ENCODE measurements at regions not wholly inside any gene's neighbourhood (a gene's known extent, or its start where the extent isn't known, plus 50 kb on each side); places are given as distances from the start of the nearest gene placed in this dataset.

- DNase-seq: no peak
Measured at GRCh38 chr6:105753207-105753606, 332.9 kb upstream of the PRDM1 start.

GRCh38 chr6:105750089-105750488 is 336.0 kb upstream of the PRDM1 start:
- DNase-seq: no peak

- DNase-seq: no peak
Measured at GRCh38 chr6:105748737-105749161, 337.4 kb upstream of the PRDM1 start.

GRCh38 chr6:105747823-105748405 is 338.2 kb upstream of the PRDM1 start:
- no peak for DNase-seq

GRCh38 chr6:105746509-105746908 is 339.6 kb upstream of the PRDM1 start:
- DNase-seq: no peak

GRCh38 chr6:105746130-105746505 is 340.0 kb upstream of the PRDM1 start:
- no peak for DNase-seq

DNA sequence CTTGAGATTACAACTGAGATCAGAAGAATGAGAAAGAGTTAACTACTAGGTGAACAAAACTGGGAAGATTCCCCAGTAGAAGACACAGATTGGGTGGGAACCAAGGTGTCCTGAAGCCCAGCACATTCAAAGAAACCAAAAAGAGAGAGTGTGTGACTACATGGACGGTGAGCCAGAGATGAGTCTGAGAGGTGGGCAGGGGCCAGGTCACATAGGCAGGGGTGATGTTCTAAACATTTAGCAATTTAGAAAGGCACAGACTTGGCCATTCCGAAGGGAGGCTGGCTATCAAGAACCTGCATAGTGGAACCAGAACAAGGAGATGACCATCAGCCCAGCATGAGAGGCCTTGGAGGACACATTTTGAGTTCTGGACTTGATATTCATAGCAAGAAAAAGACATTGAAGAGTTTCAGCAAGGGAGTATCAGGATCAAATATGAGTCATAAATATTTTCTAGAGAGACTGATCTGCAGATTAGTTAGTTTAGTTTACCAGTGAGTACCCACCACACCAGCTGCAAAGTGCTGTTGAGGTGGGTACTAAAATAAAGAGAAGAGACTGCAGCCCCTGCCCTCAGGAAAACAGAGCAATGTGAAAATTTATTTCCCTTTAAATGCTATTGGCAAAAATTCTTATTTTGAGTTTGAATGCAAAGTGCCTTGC is 340.5 kb upstream of the PRDM1 start:
- DNase-seq: no peak

DNA sequence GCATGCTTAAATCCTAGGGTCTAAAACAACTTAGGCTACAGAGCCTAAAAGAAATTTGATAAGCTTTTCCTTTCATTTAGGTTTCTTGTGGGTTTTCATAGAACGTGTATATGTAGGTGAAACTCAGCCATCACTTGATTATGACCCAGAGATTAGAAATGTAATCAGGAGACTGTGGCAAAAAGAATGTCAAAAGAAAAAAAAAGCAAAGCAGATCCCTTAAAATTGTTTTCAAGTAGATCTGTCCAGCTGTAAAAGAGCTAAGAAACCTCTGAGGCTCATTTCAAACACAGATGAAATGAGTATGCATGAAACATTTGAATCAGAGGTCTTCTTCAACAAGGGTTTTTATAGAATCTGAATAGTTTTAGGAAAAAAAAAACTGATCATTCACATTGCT is 341.3 kb upstream of the PRDM1 start:
- no peak for DNase-seq

DNA sequence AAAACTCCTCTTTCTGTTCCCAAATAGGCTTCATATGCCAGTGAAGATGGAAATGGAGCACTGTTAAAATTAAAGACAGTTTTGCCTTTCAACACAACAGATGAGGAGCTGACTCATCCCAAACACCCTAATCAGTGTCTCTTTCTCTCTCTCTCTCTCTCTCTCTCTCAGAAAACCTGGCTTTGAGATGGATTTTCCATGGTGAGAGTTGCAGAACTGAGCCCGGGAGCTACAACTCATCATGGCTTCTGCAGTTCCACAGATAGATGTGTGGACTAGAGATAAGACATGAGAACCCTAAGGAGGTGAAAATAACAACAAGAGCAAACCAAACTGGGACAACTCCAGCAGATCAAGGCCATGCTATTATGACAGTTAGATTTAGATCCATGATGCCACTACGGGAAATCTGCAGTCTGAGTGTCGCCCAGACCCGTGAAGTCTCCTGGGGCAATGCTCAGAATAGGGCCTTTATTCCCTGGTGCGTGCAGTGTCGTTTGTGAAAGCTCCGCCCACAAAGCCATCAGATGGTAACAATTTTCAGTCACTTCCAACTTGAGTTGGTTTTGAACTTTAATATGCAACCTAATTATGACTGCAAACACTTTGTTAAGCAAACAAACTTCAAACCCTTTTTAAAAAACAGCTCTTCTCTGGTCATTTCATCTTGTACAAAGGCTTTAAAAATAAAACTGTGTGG is 338.2 kb upstream of the PREP start:
- DNase-seq: no peak

DNA sequence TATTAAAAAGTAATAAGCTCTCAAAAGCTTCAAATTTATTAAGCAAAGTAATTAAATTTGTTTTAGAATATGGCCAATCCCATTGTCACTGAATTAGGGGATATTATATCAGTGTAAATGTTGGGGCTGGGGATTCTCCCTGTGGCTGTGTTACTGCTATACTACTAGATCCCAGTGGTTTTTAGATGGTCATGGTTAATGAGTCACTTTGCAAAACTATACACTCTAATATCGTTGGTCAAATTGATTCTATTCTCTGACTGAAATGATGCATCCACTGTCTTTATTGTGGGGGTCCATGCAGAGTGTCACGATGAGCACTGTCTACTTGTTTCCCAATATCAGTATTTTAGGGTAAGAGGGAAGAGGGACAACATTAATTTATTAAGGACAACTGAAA is 336.9 kb upstream of the PREP start:
- no peak for DNase-seq

GRCh38 chr6:105733556-105734162 is 330.8 kb upstream of the PREP start:
- no peak for DNase-seq

GRCh38 chr6:105728995-105729394 is 326.1 kb upstream of the PREP start:
- no peak for DNase-seq

- DNase-seq: no peak
Measured at GRCh38 chr6:105726902-105727655, 324.2 kb upstream of the PREP start.

- DNase-seq: no peak
Measured at GRCh38 chr6:105714846-105715245, 312.0 kb upstream of the PREP start.

DNA sequence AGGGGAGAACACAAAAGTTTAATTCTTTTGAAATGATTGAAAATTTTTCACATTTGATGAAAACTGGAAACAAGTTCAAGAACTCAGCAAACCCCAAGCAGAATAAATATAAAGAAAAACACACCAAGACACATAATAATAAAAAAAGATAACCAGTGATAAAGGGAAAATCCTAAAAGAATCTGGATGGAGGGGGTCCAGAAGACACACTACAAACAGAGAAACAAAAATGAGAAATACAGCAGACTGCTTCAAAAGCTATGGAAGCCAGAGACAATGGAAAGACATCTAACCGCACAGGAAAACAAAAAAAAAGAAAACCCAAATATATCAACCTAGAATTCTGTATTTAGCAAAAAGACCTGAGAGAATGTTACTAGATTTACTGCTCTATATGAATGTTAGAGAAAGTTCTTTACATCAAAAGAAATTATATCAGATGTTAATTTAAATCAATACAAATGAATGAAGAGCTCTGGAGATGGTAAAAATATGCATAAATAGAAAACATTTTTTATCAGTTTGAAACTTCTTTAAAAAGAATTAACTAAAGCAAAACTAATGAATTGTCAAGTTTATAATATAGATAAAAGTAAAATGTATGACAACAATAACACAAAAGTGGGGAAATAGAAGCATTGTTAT is 310.7 kb upstream of the PREP start:
- no peak for DNase-seq

DNA sequence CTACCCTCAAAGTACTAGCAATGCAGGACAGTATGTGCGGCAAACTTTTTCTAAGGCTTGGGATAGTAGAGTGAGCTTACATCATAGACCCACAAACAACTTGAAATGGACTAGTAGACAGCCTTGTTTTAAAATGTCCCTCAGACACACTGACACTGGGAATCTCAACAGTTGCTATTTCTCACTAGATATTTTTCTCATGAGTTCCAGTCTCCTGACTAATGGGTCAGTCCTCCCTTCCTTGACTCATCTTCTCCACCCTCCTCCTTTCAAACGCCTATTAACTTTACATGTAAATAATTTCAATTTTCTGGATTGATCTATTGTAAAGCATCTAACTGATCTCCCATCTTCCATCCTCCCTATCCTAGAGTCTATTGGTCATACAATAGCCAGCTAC is 308.3 kb upstream of the PREP start:
- no peak for DNase-seq

- no peak for DNase-seq
Measured at GRCh38 chr6:105705608-105706007, 302.7 kb upstream of the PREP start.

DNA sequence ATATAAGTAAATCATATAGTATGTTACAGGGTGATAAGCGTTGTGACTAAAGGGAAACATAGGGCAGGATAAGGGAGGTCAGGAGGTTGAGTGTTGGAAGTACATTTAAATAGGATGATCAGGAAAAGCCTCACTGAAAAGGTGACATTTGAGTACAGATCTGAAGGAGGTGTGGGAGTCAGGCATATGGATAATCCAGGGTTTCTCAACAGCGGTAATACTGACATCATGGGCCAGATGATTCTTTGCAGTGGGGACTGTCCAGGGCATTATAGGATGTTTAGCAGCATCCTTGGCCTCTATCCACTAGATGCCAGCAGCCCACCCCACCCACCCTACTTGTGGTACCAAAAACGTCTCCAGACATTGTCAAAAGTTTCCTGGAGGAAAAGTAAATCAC is 292.6 kb upstream of the PREP start:
- DNase-seq: no peak

DNA sequence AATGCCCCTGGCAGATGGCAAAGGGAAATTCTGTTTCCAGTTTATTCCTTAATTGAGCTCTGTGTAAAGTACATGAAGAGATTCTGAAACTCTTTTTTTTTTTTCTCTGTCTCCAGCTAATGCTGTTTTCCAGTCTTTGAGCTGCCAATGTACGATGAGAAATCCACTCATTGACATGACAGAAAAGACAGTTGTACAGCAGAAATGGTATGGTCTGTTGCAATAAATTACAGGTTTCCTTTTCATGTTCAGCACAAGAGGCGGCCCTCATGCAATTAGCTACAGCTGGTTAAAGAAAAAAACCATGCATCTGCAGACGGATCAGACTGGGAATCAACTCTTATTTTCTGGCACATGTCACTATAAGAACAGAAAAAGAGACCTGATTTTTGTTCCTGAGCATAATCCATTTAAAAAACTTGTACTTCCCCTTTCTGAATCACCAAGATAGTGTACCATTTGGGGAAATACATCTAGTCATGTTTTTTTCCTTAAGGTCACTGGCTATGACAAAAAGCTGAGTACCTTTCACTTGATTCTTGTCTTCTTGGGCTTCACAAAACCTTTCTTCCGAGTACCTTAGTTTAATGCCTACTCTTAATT is 289.8 kb upstream of the PREP start:
- DNase-seq: no peak

DNA sequence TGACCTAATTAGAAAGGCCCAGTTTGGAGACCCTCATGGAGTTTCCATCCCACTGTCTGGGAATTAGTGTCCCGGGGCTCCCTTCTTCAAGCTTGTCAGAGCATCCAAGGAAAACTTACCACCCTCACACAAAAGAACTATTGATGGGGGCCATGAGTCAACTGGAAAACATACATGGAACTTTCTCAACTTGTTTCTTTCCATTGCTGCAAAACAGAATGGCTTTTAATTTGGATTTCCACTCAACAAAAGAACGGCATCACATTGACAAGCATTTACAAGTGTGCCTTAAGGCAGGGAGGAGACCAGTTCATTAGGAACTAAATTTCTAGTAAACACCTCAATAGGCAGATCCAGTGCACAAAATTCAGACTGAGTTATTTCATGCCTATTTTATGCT is 289.1 kb upstream of the PREP start:
- no peak for DNase-seq

DNA sequence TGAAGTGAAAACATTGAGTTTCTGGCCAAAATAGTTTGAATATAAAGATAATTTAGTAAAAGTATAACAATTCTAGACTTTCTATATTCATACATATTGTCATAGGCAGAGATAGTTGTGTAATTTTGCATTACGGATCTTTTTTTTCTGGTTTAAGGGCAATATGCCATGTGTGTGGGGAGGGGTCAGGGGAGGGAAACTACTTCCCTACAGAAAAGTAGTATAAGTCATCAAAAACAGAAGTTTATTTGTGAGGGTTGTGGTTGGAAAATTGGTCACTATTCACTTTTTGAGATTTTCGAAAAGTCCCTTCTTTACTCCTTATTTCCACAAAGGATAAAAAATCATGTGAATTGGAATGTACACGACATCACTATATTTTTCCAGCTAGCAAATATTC is 288.2 kb upstream of the PREP start:
- no peak for DNase-seq

DNA sequence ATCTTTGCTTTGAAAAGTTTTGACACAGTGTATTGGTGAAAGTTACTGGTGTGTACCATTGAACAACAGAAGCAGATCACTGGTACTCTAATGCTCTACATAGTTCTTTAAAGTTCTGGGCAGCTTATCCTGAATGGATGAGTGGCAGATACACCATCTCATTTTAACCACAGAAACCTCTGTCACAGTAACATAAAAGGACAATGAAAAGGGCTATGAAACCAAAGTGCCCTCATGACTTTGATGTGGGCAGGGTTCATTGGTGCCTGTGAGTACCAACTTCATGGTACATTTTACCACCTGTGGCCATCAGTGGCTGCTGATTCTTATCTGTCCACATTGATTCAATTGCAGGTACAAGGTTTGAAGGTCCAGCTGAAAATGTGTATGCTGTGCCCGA is 285.7 kb upstream of the PREP start:
- DNase-seq: no peak
